WTC11 (cell line): ENCODE measurements at regions not wholly inside any gene's neighbourhood (a gene's known extent, or its start where the extent isn't known, plus 50 kb on each side); places are given as distances from the start of the nearest gene placed in this dataset.

Experiments used
- ATAC-seq: fragments of 200-7000 bp; cut with Tn5 transposase; 2 replicates; pipeline ENCODE4 v1.10.0; 2021; ENCODE audit warnings: mild to moderate bottlenecking, moderate library complexity
- CTCF ChIA-PET: fragments of 300-600 bp; sonication (Branson Sonifier 250); formaldehyde crosslinking; loops from one replicate; lab custom pipeline; 2021; ENCODE audit warnings: antibody characterized with exemption; lab: Charles Lee
- POLR2A ChIA-PET: fragments of 350-600 bp; sonication (Branson Sonifier 250); formaldehyde crosslinking; loops from one replicate; lab custom pipeline; 2021; ENCODE audit warnings: antibody characterized with exemption; lab: Charles Lee
- DNase-seq: peaks from one replicate; pipeline ENCODE4 v3.0.0; 2021; ENCODE audit warnings: low spot score
- H3K27ac Mint-ChIP-seq: 2 replicates; pipeline ENCODE4 v1.8.0; 2021; ENCODE audit warnings: mixed read lengths
- H3K27me3 Mint-ChIP-seq: 2 replicates; pipeline ENCODE4 v1.8.0; 2021; ENCODE audit warnings: low read depth, mild to moderate bottlenecking, moderate library complexity, mixed read lengths
- H3K36me3 Mint-ChIP-seq: 2 replicates; pipeline ENCODE4 v1.8.0; 2021; ENCODE audit warnings: mixed read lengths
- H3K4me1 Mint-ChIP-seq: 2 replicates; pipeline ENCODE4 v1.8.0; 2022; ENCODE audit warnings: mixed read lengths
- H3K4me3 Mint-ChIP-seq: 2 replicates; pipeline ENCODE4 v1.8.0; 2021; ENCODE audit warnings: mild to moderate bottlenecking, moderate library complexity, mixed read lengths
- H3K9me3 Mint-ChIP-seq: 2 replicates; pipeline ENCODE4 v1.8.0; 2021; ENCODE audit warnings: mixed read lengths
- CBFB ChIP-seq: sonication (generic); formaldehyde crosslinking; IDR thresholded peaks from 2 replicates; pipeline ENCODE4 v1.8.1; 2022; ENCODE audit warnings: mild to moderate bottlenecking, low read depth, missing genetic modification reagents
- CREM ChIP-seq: sonication (generic); formaldehyde crosslinking; IDR thresholded peaks from 2 replicates; pipeline ENCODE4 v1.8.1; 2022; ENCODE audit warnings: mild to moderate bottlenecking, missing genetic modification reagents, moderate library complexity
- ERG ChIP-seq: fragments of 250-450 bp; sonication (Bioruptor Pico); IDR thresholded peaks from 2 replicates; pipeline ENCODE4 v1.8.0; 2021; ENCODE audit warnings: mild to moderate bottlenecking
- IRF2 ChIP-seq: sonication (generic); formaldehyde crosslinking; IDR thresholded peaks from 2 replicates; pipeline ENCODE4 v1.8.0; 2022; ENCODE audit warnings: low read depth, missing genetic modification reagents, borderline replicate concordance
- JAZF1 ChIP-seq: fragments of 250-450 bp; sonication (Bioruptor Pico); IDR thresholded peaks from 2 replicates; pipeline ENCODE4 v1.9.0; 2021; ENCODE audit warnings: moderate library complexity, mild to moderate bottlenecking, inconsistent platforms
- KAT7 ChIP-seq: sonication (generic); formaldehyde crosslinking; IDR thresholded peaks from 2 replicates; pipeline ENCODE4 v1.8.1; 2023; ENCODE audit warnings: missing genetic modification reagents, mild to moderate bottlenecking, borderline replicate concordance
- MAX ChIP-seq: sonication (generic); formaldehyde crosslinking; IDR thresholded peaks from 2 replicates; pipeline ENCODE4 v1.8.0; 2022; ENCODE audit warnings: mild to moderate bottlenecking, missing genetic modification reagents
- NFE2L1 ChIP-seq: sonication (generic); formaldehyde crosslinking; IDR thresholded peaks from 2 replicates; pipeline ENCODE4 v1.8.1; 2023; ENCODE audit warnings: missing genetic modification reagents
- PRDM15 ChIP-seq: sonication (generic); formaldehyde crosslinking; IDR thresholded peaks from 2 replicates; pipeline ENCODE4 v1.8.0; 2022; ENCODE audit warnings: missing genetic modification reagents
- PRRX2 ChIP-seq: fragments of 250-450 bp; sonication (Bioruptor Pico); IDR thresholded peaks from 2 replicates; pipeline ENCODE4 v1.8.0; 2021; ENCODE audit warnings: mild to moderate bottlenecking
- USF1 ChIP-seq: sonication (generic); formaldehyde crosslinking; IDR thresholded peaks from 2 replicates; pipeline ENCODE4 v1.8.0; 2022; ENCODE audit warnings: mild to moderate bottlenecking, missing genetic modification reagents
- ZNF121 ChIP-seq: sonication (generic); formaldehyde crosslinking; IDR thresholded peaks from 2 replicates; pipeline ENCODE4 v1.8.0; 2023; ENCODE audit warnings: missing genetic modification reagents
- ZNF219 ChIP-seq: sonication (generic); formaldehyde crosslinking; IDR thresholded peaks from 2 replicates; pipeline ENCODE4 v1.8.0; 2023; ENCODE audit warnings: missing genetic modification reagents, mild to moderate bottlenecking, borderline replicate concordance
- ZNF281 ChIP-seq: sonication (generic); formaldehyde crosslinking; IDR thresholded peaks from 2 replicates; pipeline ENCODE4 v1.8.0; 2023; ENCODE audit warnings: mild to moderate bottlenecking, missing genetic modification reagents
- TF ChIP-seq, protein P1 (sequence below): sonication (generic); formaldehyde crosslinking; IDR thresholded peaks from 2 replicates; pipeline ENCODE4 v1.8.1; 2023; ENCODE audit warnings: mild to moderate bottlenecking, missing genetic modification reagents
- TF ChIP-seq, protein P2 (sequence below): sonication (generic); formaldehyde crosslinking; IDR thresholded peaks from 2 replicates; pipeline ENCODE4 v1.8.1; 2022; ENCODE audit warnings: low read depth, missing genetic modification reagents, borderline replicate concordance

- Mint-ChIP-seq H3K27ac (no peak overlapping the region), H3K36me3 (no peaks in the 10 kb centered on the region)
- TF ChIP-seq MAX (CRISPR knock-in tag) (no peak), ZNF121 (CRISPR knock-in tag) (no peak), JAZF1 (CRISPR knock-in tag) (no peak), ZNF281 (CRISPR knock-in tag) (no peak), ERG (no peak), NFE2L1 (CRISPR knock-in tag) (no peak)
- TF ChIP-seq, protein P1, sequence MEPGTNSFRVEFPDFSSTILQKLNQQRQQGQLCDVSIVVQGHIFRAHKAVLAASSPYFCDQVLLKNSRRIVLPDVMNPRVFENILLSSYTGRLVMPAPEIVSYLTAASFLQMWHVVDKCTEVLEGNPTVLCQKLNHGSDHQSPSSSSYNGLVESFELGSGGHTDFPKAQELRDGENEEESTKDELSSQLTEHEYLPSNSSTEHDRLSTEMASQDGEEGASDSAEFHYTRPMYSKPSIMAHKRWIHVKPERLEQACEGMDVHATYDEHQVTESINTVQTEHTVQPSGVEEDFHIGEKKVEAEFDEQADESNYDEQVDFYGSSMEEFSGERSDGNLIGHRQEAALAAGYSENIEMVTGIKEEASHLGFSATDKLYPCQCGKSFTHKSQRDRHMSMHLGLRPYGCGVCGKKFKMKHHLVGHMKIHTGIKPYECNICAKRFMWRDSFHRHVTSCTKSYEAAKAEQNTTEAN (CRISPR knock-in tag) = no peak
- TF ChIP-seq, all 79 proteins: peak for 0
- Mint-ChIP-seq H3K4me3 (no peak overlapping the region), H3K9me3 (no peaks in the 10 kb centered on the region), H3K27me3 (no peaks in the 10 kb centered on the region), H3K4me1 (0 out of 2 replicates have a peak, but pooled peaks cover 3% of the 10 kb centered on the region)
- ChIA-PET POLR2A (no interaction called here), CTCF (no interaction called here)
- DNase-seq (no peak), ATAC-seq (no peak)
Observed at GRCh38 chr7:66505009-66505408, 123.7 kb upstream of the KCTD7 start.

GRCh38 chr7:66505531-66506451 is 122.9 kb upstream of the KCTD7 start:
- ChIA-PET CTCF (no interaction called here), POLR2A (no interaction called here)
- H3K27me3 Mint-ChIP-seq = no peaks in the 10 kb centered on the region
- TF ChIP-seq PRRX2 (CRISPR knock-in tag) (no peak), ZNF281 (CRISPR knock-in tag) (no peak), CREM (CRISPR knock-in tag) (no peak), CBFB (CRISPR knock-in tag) (no peak), KAT7 (CRISPR knock-in tag) (no peak), USF1 (CRISPR knock-in tag) (no peak), ZNF219 (CRISPR knock-in tag) (no peak), PRDM15 (no peak), IRF2 (CRISPR knock-in tag) (no peak)
- TF ChIP-seq, protein P2, sequence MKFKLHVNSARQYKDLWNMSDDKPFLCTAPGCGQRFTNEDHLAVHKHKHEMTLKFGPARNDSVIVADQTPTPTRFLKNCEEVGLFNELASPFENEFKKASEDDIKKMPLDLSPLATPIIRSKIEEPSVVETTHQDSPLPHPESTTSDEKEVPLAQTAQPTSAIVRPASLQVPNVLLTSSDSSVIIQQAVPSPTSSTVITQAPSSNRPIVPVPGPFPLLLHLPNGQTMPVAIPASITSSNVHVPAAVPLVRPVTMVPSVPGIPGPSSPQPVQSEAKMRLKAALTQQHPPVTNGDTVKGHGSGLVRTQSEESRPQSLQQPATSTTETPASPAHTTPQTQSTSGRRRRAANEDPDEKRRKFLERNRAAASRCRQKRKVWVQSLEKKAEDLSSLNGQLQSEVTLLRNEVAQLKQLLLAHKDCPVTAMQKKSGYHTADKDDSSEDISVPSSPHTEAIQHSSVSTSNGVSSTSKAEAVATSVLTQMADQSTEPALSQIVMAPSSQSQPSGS = no peak

More at GRCh38 chr7:66505531-66506451, 122.9 kb upstream of the KCTD7 start:
- no peaks in the 10 kb centered on the region for H3K36me3 Mint-ChIP-seq
- ATAC-seq (no peak), DNase-seq (no peak)
- no peak overlapping the region for H3K4me3 Mint-ChIP-seq
- no peak overlapping the region for H3K27ac Mint-ChIP-seq
- H3K4me1 Mint-ChIP-seq = no peaks in the 10 kb centered on the region
- H3K9me3 Mint-ChIP-seq = no peaks in the 10 kb centered on the region
